OCI-M1 (cell line): ENCODE measurements at regions not wholly inside any gene's neighbourhood (a gene's known extent, or its start where the extent isn't known, plus 50 kb on each side); places are given as distances from the start of the nearest gene placed in this dataset.

Experiments
- DNase-seq: peaks from one replicate; lab custom pipeline; 2025; lab: John Stamatoyannopoulos, UW

DNA sequence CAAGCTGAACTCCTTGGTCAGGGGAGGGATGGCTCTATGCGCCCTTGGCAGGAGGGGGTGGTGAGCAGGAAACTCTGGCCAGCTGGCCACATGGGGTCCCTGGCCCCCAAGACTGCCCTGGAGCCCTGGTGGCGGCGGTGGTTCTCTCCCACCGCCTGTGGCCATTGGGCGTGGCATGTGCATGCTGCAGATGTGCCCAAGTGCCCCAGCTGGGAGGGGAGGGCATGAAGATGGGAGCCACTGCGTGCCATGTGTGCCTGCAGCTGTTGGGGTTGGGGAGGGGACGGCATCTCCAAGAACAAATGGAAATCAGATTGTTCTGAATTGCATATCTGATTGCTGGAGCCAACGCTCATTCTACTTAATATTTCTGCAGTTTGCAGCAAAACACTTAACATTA is 115.7 kb upstream of the IGF1 start:
- no peak for DNase-seq

DNA sequence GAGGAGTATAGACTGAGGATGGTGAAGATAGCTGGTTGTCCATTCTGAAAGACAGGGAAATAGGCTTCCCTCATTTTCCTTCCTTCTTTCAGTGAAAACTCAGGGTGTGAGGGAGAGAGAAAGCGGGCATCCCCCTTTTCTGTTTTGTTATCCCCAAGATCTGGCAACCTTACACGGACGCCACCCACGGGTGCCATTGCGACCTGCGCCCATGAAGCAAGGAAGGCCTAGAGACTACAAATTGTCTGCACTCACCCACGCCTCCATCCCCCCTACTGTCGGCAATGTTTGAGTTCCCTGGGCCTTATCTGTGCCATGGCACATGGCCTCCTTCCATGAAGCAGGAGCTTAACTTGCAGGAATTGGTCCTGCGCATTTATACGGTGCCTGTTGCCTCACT is 115.0 kb upstream of the IGF1 start:
- no peak for DNase-seq

DNA sequence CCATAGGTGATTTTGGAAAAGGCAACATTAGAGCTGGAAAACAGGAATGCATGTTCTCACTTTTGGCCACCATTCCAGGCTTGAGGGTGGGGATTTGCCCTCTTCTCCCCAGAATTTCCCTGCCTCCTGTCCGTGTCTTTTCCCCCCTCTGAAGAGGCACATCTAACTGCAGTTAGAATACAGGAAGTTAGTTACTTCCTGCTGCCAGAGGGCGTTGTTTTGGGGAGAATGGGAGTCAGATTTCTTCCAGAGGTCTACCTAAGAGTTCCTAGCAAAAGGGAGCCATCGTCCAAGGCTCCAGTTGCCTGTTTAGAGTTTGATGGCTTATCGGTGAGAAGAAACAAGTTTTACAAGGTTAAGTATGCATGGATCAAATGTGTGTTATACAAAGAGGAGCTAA is 112.8 kb upstream of the IGF1 start:
- peak; percentile 15 for DNase-seq

DNA sequence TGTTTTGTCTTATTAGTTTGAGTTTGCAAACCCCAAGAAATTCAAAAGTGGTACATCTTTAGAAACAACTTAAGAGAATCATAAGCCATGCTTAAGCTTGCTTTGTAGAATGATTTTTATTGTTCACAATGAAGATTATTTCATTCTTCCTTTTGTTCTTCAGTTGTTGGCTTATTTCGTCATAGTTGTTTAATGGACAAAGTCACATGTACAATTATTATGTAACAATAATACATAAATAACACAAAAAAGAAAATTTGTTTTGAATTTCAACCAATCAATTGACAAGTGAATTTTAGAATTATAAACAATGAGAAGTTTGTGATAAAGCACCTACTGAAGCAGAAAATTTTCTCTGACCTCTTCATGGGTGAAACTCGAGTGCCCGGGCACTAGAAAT is 111.8 kb upstream of the IGF1 start:
- no peak for DNase-seq

DNA sequence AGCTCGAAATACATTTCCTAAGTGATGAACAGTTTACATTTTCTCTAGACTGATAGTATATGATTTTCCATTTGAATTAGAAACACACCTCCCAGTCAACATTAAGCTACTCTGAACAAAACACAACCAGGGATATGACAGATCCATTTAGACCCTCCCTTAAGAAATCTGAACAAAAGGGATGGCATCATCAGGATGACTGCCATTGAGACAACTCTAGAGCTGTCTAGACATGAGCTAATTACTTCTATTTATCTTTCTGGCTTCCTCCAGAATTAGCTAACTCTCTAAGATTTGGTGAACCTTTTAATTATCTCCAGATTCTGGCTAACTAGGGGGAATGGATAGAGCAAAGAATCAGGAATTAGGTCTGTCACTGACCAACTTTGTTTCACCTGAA is 92.9 kb upstream of the IGF1 start:
- DNase-seq: no peak

DNA sequence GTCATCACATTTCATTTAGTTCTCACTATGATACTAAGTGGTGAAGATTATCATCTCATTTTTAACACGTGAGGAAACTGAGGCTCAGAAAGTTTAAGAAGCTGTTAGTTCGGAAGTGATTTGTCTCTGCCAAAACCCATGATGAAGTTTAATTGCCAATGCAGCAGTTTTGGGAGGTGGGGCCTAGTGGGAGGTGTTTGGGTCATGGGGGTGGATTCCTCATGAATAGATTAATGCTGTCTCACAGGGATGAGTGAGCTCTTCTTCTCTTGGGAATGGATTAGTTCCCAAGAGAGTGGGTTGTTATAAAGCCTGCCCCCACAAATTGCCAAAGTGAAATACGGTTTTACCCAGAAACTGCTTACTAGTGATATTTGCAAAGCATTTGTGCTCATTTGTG is 91.5 kb upstream of the IGF1 start:
- DNase-seq: no peak

DNA sequence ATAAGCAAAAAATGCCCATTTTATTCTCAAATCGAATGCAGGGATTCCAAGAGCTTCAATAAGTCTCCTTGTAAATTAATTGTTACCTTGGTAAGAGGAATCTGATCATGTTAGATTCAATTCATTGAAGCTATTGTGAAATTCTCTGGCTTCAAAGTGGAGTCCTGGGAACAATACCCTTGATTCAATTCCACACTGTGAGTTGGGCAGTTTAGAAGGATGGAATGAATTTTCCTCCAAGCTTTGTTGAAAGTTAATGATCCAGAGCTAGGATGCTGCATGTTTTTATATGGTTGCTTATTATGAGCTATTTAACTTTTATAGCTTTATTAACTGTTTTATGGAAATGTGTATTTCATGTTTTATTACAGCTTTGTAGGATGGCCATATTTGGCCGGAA is 89.9 kb upstream of the IGF1 start:
- DNase-seq: no peak

DNA sequence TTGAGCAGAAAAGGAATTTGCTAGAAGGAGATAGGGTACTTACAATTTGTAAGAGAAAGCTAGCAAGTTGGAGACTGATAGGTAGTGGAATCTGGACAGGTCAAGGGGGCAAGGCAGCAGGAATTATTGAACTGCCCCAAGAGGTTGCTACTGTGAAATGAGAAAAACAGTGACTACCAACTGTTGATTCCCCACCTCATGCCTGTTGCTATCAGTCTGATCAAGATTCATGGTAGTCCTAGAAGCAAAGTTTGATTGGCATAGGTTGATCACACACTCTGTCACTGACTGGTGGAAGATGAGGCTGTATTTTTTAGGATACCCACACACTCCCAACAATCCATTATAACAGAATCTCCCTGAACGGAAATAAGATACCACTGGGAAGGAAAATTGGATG is 89.4 kb upstream of the IGF1 start:
- no peak for DNase-seq

DNA sequence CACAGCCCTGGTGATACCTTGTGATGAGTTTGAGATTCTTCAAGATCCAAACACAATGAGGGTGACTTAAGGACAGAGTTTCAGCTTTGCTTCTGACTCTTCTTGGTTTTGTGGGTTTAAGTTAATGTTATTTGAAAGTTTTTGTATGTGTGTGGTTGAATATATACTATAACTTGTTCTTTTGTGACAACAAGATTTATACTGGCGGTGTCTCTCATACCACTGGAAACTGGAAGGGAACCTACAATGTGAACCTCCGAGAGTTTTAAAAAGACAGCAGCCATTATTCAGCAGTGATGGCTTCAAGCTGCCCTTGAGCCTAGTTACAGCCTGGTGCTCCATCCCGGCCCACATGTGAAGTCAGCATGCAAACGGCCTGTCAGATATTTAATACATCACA is 87.9 kb upstream of the IGF1 start:
- no peak for DNase-seq

DNA sequence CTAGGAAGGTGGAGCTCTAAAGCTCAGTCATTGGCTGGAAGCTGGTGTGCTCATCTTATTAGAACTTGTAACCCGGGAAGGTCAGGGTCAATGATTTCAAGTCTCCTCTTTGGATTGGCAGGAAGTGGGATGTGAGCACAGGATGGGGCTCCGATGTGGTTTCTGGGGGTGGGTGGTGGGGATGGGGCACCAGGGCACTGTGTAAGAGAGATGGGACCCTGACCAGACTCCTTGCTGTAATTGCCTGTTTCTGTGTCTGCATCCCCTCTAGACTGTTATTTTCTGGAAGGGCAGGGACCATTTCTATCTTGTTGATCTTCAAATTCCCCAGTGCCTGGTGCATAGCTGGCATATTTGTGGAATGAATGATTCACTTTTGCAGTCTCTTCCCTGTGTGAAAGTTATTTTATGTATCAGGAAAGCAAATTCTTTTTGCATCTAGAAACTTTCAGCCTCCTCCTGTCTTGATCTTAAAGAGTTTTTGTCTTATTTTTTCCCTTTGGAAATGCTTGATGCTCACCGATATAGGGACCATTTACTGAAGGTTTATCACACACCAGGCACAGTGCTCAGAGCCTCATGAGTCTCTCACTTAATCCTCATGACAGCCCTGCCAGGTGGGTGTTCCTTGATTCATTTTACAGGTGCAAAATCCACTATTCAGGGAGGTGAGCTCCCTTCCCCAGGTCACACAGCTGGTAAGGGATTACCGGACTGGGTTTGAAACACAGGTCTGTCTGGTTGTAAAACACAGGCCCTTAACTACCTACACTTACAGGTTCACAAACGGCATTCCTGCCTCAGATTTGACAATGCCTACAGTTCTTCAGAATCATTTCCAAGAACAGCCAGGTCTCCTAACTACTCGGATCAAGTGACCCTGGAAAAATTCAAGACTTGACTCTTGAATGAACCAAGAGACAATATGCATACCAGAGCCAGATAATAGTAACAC is 86.9 kb upstream of the IGF1 start:
- DNase-seq: no peak

DNA sequence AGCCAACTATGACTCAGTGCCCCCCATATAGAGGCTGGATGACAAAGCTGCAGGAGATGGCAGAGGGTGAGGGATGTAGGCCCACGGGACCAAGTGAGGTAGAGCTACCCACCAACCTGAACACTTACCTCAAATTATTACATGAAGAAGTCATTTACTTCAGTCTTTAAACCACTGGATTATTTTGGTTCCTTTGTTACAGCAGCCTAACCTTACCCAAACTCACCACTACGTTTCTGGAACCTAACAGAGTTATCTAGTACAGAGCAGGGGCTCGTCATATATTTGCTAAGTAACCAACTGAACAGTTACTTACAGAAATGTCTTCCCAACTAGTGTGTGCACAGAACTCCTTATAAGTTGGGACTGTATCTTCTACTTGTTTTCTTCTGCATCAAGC is 85.2 kb upstream of the IGF1 start:
- DNase-seq: no peak

DNA sequence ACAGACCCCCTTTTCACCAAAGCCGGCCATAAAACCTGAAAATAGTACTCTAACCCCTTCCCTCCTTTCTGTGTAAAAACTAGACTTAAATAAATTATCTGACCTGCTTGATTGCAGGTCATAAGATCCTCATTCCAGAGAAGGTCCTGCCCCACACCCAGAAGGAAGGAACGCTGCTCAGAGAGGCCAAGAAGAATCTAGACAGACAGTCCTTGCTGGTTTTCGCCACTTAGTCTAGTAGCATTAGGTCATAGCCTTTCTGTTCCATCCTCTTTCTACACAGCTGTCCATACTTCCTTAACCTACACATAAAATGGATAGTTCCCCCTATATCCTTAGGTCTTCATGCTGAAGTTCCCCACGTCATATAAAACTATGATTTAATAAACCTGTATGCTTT is 83.7 kb upstream of the IGF1 start:
- DNase-seq: no peak

DNA sequence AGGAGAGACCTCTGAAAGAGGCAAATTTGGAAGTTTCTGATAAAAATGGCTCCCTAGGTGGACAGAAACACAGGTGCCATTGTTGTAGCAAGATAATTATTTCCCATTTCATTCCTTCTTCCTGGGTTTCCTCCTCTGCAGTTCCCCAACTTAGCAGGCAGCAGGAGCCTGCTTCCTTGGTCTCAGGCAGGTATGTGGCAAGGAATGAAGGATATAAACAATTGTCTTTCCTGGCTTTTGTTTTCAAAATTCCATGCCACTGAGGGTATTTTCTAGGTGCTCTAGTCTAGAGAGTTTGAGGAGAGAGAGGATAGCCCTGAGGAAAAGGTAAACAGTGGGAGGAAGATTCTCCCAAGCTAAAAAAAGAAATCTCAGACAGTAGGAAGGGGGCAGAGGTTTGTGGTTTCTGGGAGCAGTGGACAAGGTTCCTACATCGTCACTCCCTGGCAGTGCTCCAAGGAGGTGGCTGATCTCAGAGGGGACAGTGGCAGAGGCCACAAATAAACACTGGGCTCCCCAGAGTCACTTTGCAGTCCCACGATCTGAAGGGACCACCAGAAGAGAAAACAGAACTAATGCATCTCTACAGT is 82.6 kb upstream of the IGF1 start:
- no peak for DNase-seq

DNA sequence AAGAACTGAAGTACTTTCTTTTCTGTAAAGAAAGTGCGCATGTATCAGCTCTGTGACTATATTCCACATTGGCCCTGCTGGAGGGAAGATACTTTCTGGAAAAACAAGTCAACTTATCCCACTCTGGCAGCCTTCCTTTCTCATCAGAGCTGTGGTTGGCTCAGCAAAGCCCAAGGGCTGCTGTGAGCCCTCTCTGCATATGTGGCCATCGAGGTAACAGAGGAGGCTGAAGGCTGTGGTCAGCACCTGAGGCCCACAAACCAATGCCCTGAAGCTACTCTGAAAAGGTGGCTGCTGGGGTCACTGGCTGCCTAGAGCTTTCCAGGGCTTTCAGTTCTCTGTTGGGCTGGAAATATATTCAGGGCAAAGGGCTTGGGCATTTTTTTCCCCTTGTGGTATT is 70.8 kb upstream of the IGF1 start:
- no peak for DNase-seq

DNA sequence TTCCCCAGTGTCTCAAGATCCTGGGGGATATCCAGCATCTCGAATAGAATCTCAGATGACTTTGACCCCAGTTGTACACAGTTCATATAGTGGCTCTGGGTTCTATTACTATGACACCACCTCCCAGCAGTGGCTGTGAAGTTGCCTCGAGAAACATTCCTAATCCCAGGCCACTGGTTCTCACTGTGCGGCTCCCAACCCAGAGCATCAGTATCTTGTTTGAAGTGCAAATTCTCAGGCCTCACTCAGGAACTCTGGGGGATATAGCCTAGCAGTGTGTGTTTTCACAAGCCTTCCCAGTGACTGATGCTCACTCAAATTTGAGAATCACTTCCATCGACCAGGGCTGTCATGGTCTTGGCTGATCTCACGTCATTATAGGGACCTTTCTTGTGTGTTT is 69.3 kb upstream of the IGF1 start:
- no peak for DNase-seq

DNA sequence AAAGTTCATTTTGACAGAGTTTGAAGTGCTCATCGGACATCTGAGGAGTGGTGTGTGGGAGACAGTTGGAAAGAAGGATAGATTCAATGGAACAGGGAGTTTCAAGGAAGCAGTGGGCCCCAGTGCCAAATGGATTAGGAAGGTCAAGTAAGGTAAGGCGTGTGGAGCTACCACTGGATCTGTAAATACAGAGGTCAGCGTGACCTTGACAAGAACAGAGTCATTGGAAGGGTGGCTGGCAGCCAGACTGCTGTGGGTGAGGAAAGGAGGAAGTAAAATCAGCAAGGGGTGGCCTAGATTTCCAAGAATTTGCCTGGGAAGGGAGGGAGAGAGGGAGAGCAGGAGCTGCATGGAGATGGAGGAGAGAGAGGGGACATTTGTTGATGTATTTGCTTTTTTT is 68.2 kb upstream of the IGF1 start:
- peak; percentile 75 for DNase-seq

DNA sequence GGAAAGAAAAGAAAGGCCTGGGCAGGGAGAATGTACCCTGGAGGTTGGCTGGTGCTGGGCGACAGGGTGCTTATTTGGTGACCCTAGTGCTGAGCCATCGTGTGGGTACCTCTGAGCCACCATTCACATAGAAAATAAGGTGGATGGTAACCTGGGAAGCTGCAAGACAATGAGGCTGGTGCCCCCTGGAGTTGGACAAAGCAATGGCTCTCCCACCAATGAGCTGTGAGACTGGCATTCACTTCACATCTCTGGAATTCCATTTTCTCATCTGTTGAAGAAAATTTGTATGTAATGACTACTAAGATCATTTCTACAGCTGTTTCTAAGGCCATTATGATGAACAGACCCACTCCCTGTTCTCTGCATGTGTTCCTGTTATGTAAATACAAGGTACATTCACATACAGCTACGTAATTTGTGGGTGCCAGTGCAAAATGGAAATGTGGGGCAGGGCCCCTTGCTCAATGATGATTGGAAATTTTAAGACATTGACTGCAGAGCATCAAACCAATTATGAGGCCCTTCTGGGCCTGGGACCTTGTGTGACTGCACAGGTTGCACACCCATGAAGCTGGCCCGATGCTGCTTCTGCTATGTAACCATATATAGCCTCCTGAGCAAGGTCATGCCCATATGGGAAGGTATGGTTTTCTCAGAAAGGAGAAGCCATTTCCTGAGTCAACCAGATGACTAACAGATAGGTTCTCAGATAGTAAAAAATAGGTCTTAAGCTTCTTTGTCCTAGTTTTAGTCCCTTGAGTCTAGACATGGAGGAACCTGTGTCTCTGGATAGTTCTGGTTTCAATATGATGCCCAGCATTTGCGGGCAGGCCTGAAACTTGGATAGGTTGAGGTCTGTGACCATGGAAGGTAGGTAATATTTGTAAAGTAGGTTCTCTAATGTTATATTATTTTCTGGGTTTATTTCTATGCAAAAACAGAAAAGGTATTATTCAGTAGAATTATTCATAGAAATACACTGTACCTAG is 63.4 kb upstream of the IGF1 start:
- peak; percentile 15 for DNase-seq

DNA sequence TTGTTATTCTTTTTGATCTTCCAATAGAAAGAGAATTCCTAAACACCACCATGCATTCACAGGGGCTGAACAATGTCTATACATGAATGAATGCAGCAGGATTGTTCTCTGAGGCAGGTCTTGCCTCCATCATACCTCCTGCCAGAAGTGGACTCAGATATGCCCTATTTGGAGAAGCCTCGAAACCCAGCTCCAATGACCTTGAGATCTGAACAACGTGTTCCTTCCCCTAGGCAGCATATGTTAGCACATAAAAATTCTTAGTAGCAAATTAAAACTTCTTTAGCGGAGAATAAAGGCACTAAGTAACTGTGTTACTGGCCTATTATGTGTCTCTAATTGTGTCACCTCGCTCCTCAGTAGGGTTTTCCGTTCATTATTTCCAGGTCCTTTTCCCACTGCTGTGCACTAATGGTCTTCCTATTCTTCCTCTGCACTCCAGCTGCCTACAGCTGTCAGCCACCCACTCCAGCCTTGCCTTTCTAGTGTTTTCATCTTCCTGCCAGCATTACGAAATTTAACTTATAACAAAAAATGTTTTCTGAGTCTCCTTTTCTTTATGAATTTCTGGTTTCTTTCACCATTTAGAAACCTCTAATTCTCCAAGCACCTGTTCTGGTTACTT is 62.6 kb upstream of the IGF1 start:
- DNase-seq: no peak

DNA sequence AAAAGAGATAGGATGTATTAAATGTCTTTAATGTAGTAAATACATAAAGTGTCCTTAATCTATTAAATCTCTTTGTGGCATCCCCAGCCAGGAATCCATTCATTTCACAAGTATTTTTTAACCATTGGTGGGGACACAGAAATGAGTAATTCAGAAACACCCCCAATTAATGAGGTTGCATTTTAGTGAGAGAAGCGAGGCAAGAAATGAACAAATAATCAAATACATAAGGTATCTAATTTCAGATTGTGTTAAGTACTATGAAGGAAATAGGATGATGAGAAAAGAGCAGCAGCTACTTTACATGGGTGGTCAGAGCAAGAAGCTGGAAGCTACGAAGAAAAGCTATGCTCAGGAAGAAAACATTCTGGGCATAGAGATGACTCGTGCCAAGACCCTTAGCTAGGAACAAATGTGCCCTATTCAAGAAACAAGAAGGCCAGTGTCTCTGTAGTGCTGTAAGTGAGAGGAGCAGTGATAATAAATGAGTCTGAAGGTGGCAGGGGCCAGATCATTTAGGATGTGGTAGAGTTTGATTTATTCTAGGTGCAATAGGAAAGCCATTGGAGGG is 60.5 kb upstream of the IGF1 start:
- no peak for DNase-seq

DNA sequence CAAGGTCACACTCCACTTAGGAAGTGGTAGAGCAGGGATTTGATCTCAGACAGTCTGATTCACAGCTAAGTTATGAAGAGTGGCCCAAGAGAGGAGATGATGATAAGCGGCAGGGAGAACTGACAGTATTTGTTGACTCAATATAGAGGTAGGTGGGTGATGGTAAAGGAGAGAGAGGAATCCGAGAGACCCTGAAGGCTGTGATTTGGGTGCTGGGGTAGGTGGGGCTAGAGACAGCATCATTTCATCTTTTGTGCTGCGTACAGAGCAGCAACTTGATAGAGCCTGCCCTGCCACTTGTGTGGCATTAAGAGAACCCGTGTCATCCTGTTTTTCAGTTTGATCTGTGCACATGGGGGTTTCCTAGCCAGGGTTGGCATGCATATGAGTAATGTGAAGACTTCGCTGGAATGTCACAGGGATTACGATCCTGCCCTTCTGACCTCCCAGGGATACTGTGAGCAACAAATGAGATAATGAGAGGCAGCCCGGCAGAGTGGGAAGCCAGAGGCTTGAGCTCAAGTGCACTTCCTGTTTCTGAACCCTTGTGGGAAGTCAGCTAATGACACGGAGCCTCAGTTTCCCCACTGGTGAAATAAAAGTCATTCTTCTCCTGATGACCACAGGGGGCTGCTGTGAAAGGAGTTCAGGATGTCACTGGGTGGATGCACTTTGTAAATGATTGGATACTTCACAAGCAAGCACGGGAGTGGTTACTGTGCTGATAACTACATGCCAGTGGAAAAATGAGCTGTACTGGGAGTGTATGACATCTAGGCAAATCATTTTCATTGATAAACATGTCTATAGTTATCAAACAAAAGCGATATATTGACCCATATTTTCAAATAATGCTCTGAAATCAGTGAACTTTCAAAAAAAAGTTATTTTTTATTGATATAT is 59.5 kb upstream of the IGF1 start:
- DNase-seq: no peak

DNA sequence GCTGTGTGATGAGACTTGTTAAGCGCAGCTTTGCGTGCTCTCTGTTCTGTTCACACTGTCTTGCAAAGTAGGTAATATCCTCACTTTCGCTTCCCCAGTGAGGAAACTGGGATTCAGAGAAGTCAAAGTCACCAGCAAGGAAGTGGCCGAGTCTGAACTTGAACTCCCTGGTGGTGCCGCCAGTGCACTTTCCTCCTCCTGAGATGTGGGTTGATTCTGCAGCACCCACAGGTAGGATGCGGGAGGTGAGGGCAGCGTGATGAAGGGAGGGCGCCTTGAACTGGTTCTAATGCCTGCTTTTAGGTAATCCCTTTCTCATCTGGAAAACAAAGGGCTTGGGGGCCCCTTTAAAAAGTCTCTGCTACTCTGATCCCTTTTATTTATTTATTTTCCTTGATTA is 54.9 kb upstream of the IGF1 start:
- no peak for DNase-seq
